Stomach (tissue), 8 donors: ENCODE measurements at regions not wholly inside any gene's neighbourhood (a gene's known extent, or its start where the extent isn't known, plus 50 kb on each side); places are given as distances from the start of the nearest gene placed in this dataset.

Experiments
- DNase-seq, 2 donors: peaks; one replicate each; pipeline versions ENCODE4 v3.0.0 to v3.0.0-alpha.2; 2013 to 2019
- H3K27ac ChIP-seq, 5 donors: fragments of 200-600 bp in 4 of 5; sonication (generic) in 4 of 5; one replicate each; pipeline ENCODE4 v1.5.1; 2013 to 2019; ENCODE audit warnings: mild to moderate bottlenecking in 1 of 5, moderate library complexity in 1 of 5
- H3K27me3 ChIP-seq, 3 donors: fragments of 200-600 bp; sonication (generic); one replicate each; pipeline ENCODE4 v1.5.1; 2017 to 2019; ENCODE audit warnings: mixed run types in 1 of 3
- H3K36me3 ChIP-seq, 4 donors: fragments of 200-600 bp; sonication (generic); 1 replicate in 3 of 4; 2 replicates in 1 of 4; pipeline ENCODE4 v1.5.1; 2016 to 2019
- H3K4me1 ChIP-seq, 4 donors: fragments of 200-600 bp; sonication (generic); one replicate each; pipeline ENCODE4 v1.5.1; 2016 to 2019
- H3K4me3 ChIP-seq, 4 donors: fragments of 200-600 bp; sonication (generic) in 3 of 4; one replicate each; pipeline ENCODE4 v1.5.1; 2016 to 2019; ENCODE audit warnings: mild to moderate bottlenecking in 1 of 4
- H3K9me3 ChIP-seq, 4 donors: fragments of 200-600 bp; sonication (generic); one replicate each; pipeline ENCODE4 v1.5.1; 2016 to 2019
- CTCF ChIP-seq, 7 experiments: fragments of 450-650 bp in 4 of 7; fragments of 200-600 bp in 3 of 7; sonication (generic) in 3 of 7; IDR thresholded peaks; one replicate each; pipeline ENCODE4 v1.5.1; 2016 to 2019; ENCODE audit warnings: antibody characterized with exemption in 7 of 7, control low read depth in 2 of 7, mild to moderate bottlenecking in 1 of 7
- EP300 ChIP-seq: sonication (generic); formaldehyde crosslinking; IDR thresholded peaks from one replicate; pipeline ENCODE4 v1.6.1; 2017; ENCODE audit warnings: antibody characterized with exemption
- POLR2A ChIP-seq, 4 donors: fragments of 450-650 bp; IDR thresholded peaks; one replicate each; pipeline ENCODE4 v1.6.1; 2016; ENCODE audit warnings: antibody characterized with exemption in 4 of 4, control low read depth in 2 of 4, mild to moderate bottlenecking in 1 of 4, moderate library complexity in 1 of 4
- POLR2AphosphoS5 ChIP-seq, 3 donors: sonication (generic); formaldehyde crosslinking; IDR thresholded peaks; one replicate each; pipeline ENCODE4 v1.6.1; 2016; ENCODE audit warnings: antibody characterized with exemption in 3 of 3
- WGBS, 5 donors: extraction: QIAGEN DNeasy Blood & Tissue Kit in 3 of 5; methylation state at CpG; one replicate each; pipeline versions ENCODE4 v1.1.5 to v1.1.7; 2013 to 2018; 5-methylcytosine and 5-hydroxymethylcytosine counted together
- intact Hi-C: fragments of 100-400 bp; cut with DNase I; formaldehyde crosslinking; loops from one replicate; pipeline ENCODE4 v1.15.1; 2023; ENCODE audit warnings: low total_unique reads
- donor health status: healthy with polysubstance abuse.
- donor health status: Bipolar disorder and iron deficiency.
- donor health status: healthy.

DNA sequence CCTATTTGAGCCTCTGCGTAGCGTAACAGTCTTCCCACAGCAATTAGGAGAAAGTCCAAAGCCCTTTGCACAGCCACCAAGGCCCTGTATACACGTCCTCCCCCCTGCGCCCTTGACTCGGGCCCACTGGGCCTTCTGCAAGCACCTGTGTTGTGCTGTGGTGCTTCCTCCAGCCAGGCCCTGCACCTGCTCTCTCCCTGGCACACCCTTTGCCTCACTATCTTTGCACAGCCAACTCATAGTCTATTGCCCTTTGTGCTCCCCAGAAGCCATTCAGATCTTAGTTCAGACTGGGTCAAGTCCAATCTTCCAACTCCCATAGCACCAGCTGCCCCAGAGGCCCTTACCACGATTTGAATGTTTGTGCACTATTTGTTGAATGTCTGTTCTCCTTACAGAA lies 271.6 kb upstream of the MGAT5 start:
- WGBS, 5 donors: 63 to 77% (median 66%) methylated on average over 6 of the region's 6 CpGs
- intact Hi-C loops: no loop called here
- no peaks in the 10 kb centered on the region for H3K4me1 ChIP-seq
- peaks cover 0 to 7% (median 0%) of the 10 kb centered on the region in 4 donors for H3K9me3 ChIP-seq
- DNase-seq: no peak
- H3K4me3 ChIP-seq: no peak overlapping the region
- no peak for TF ChIP-seq EP300
- no peak for TF ChIP-seq POLR2A (IDR thresholded peaks at IDR 0.05)
- TF ChIP-seq POLR2AphosphoS5 (IDR thresholded peaks at IDR 0.05): no peak
- no peak for TF ChIP-seq CTCF (IDR thresholded peaks at IDR 0.05)
- H3K27me3 ChIP-seq: no peaks in the 10 kb centered on the region
- H3K36me3 ChIP-seq: no peaks in the 10 kb centered on the region
- no peak overlapping the region for H3K27ac ChIP-seq

DNA sequence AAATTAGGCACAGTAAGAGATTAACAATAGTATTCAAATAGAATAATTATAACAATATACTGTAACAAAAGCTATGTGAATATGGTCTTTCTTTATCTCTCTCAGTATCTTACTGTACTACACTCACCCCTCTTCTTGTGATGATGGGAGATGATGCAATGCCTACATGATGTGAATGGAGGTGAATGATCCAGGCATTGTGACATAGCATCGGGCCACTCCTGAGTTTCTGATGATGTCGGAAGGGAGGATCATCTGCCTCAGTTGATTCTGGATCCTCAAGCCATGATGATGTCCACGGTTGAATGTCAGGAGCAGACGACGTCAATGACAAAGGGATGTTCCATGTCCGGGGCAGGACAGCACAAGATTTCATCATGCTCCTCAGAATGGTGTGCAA lies 268.3 kb upstream of the MGAT5 start:
- peaks cover 0 to 7% (median 0%) of the 10 kb centered on the region in 4 donors for H3K9me3 ChIP-seq
- no peaks in the 10 kb centered on the region for H3K36me3 ChIP-seq
- TF ChIP-seq EP300 (no peak), POLR2A (IDR thresholded peaks at IDR 0.05) (no peak), POLR2AphosphoS5 (IDR thresholded peaks at IDR 0.05) (no peak), CTCF (IDR thresholded peaks at IDR 0.05) (no peak)
- H3K27me3 ChIP-seq: peaks cover 0 to 3% (median 0%) of the 10 kb centered on the region in 3 donors
- 91 to 98% (median 95%) methylated on average over 6 of the region's 6 CpGs for WGBS, 5 donors
- intact Hi-C loops: no loop called here
- no peak overlapping the region for H3K27ac ChIP-seq
- no peak overlapping the region for H3K4me3 ChIP-seq
- H3K4me1 ChIP-seq: no peaks in the 10 kb centered on the region
- DNase-seq: no peak

- 42 to 60% (median 52%) methylated on average over 3 of the region's 3 CpGs for WGBS, 5 donors
- Histone ChIP-seq H3K27me3 (peaks cover 0 to 3% (median 0%) of the 10 kb centered on the region in 3 donors), H3K9me3 (peaks cover 0 to 7% (median 0%) of the 10 kb centered on the region in 4 donors), H3K36me3 (no peaks in the 10 kb centered on the region), H3K27ac (no peak overlapping the region), H3K4me3 (no peak overlapping the region), H3K4me1 (no peaks in the 10 kb centered on the region)
- TF ChIP-seq POLR2A (IDR thresholded peaks at IDR 0.05) (no peak), EP300 (no peak), POLR2AphosphoS5 (IDR thresholded peaks at IDR 0.05) (no peak), CTCF (IDR thresholded peaks at IDR 0.05) (no peak)
- no peak for DNase-seq
- intact Hi-C loops: no loop called here
Measured at GRCh38 chr2:133986081-133986837, 267.6 kb upstream of the MGAT5 start.

DNA sequence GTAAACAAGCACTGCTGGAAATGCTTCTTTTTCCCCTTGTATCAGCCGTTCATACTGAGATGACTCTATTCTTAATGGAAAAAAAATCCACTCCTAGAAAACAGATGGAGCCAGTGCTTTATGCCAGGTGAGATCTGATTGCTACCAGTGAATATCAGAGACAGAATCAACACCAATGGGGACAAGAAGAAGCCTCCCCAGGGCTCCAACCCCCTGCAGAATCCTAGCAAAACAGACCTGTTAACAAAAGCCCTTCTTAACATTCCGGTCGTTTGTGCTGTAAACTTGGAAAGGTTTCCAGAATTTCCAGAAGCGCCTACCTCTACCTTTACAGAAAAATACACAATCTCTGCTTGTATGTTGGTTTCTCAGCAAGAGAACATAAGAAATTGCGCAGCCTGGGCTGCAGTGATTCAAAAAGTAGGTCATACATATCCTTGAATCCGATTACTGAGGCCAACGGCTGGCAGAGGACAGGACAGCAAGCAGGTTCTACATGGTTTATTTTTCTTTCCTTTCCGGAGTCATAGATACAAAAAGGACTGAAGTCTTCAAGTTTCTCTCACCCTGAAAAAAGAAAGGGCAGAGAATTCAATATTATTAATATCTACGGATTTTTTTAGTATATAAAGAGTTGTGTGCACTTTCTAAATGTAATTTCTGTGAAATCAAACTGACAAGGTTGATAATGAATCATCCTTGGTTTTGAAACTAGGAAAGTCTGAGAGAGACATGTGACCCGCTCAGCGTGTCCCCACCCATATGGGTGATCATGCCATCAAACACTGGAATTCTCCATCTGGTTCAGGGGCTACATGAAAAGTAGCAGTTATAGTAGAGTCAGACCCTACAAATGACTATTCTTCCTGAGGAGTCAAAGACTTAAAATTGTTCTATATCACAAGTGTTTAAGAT lies 266.7 kb upstream of the MGAT5 start:
- DNase-seq: no peak
- Histone ChIP-seq H3K27ac (no peak overlapping the region), H3K4me1 (peaks cover 0 to 6% (median 3%) of the 10 kb centered on the region in 4 donors), H3K27me3 (peaks cover 0 to 3% (median 0%) of the 10 kb centered on the region in 3 donors), H3K4me3 (no peak overlapping the region), H3K9me3 (peaks cover 0 to 7% (median 0%) of the 10 kb centered on the region in 4 donors), H3K36me3 (no peaks in the 10 kb centered on the region)
- intact Hi-C loops: no loop called here
- TF ChIP-seq POLR2AphosphoS5 (IDR thresholded peaks at IDR 0.05) (no peak), EP300 (no peak), CTCF (IDR thresholded peaks at IDR 0.05) (no peak), POLR2A (IDR thresholded peaks at IDR 0.05) (no peak)
- 49 to 62% (median 55%) methylated on average over 11 of the region's 11 CpGs for whole genome bisulfite sequencing, 5 donors
